PC-3 (cell line): ENCODE measurements at regions not wholly inside any gene's neighbourhood (a gene's known extent, or its start where the extent isn't known, plus 50 kb on each side); places are given as distances from the start of the nearest gene placed in this dataset.

Source experiments
- EZH2 ChIP-seq: fragments of 300-600 bp; sonication (generic); IDR thresholded peaks from one replicate; pipeline ENCODE4 v1.6.1; 2017; ENCODE audit warnings: antibody characterized with exemption, mild to moderate bottlenecking, low read length; ENCODE audit not compliant: unreplicated experiment
- TF ChIP-seq, protein P1 (sequence below): fragments of 300-600 bp; sonication (generic); conservative IDR thresholded peaks from 2 replicates; pipeline ENCODE4 v1.5.1; 2017; ENCODE audit warnings: antibody characterized with exemption, low read depth, mild to moderate bottlenecking, low read length

- TF ChIP-seq, protein P1, sequence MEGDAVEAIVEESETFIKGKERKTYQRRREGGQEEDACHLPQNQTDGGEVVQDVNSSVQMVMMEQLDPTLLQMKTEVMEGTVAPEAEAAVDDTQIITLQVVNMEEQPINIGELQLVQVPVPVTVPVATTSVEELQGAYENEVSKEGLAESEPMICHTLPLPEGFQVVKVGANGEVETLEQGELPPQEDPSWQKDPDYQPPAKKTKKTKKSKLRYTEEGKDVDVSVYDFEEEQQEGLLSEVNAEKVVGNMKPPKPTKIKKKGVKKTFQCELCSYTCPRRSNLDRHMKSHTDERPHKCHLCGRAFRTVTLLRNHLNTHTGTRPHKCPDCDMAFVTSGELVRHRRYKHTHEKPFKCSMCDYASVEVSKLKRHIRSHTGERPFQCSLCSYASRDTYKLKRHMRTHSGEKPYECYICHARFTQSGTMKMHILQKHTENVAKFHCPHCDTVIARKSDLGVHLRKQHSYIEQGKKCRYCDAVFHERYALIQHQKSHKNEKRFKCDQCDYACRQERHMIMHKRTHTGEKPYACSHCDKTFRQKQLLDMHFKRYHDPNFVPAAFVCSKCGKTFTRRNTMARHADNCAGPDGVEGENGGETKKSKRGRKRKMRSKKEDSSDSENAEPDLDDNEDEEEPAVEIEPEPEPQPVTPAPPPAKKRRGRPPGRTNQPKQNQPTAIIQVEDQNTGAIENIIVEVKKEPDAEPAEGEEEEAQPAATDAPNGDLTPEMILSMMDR = no peak
- TF ChIP-seq EZH2 = no peak
Observed at GRCh38 chr5:82812575-82812974, 264.6 kb downstream of the TMEM167A start.
